SH-SY5Y (cell line): ENCODE measurements at regions not wholly inside any gene's neighbourhood (a gene's known extent, or its start where the extent isn't known, plus 50 kb on each side); places are given as distances from the start of the nearest gene placed in this dataset.

ENCODE experiments used
- GATA2 ChIP-seq: IDR thresholded peaks from 2 replicates; pipeline ENCODE4 v1.6.1; 2011; ENCODE audit warnings: mild to moderate bottlenecking, low read depth, low read length
- GATA3 ChIP-seq: IDR thresholded peaks from 2 replicates; pipeline ENCODE4 v1.6.1; 2011; ENCODE audit warnings: low read depth, mild to moderate bottlenecking, low read length, moderate library complexity

GRCh38 chr13:99836291-99836690 lies 135.3 kb downstream of the ZIC5 start:
- TF ChIP-seq GATA2, result no peak
- TF ChIP-seq GATA3, result no peak
